Sigmoid colon (tissue), 4 donors: ENCODE measurements at regions not wholly inside any gene's neighbourhood (a gene's known extent, or its start where the extent isn't known, plus 50 kb on each side); places are given as distances from the start of the nearest gene placed in this dataset.

Source experiments
- CTCF ChIP-seq, 4 experiments: fragments of 450-650 bp in 3 of 4; fragments of 200-600 bp in 1 of 4; IDR thresholded peaks; one replicate each; pipeline ENCODE4 v1.5.1; 2016 to 2019; ENCODE audit warnings: antibody characterized with exemption in 4 of 4, mild to moderate bottlenecking in 3 of 4, moderate library complexity in 2 of 4
- EP300 ChIP-seq, 4 donors: sonication (generic); formaldehyde crosslinking; IDR thresholded peaks; one replicate each; pipeline ENCODE4 v1.6.1; 2017; ENCODE audit warnings: antibody characterized with exemption in 4 of 4
- POLR2A ChIP-seq, 2 donors: fragments of 450-650 bp; IDR thresholded peaks; one replicate each; pipeline ENCODE4 v1.6.1; 2016; ENCODE audit warnings: antibody characterized with exemption in 2 of 2, mild to moderate bottlenecking in 2 of 2, moderate library complexity in 2 of 2

GRCh38 chr4:96473246-96473645 lies 633.4 kb downstream of the PDHA2 start:
- no peak for TF ChIP-seq CTCF (IDR thresholded peaks at IDR 0.05)
- TF ChIP-seq EP300 (IDR thresholded peaks at IDR 0.05), result no peak
- TF ChIP-seq POLR2A (IDR thresholded peaks at IDR 0.05), result no peak
